ENCODE measurements at regions not wholly inside any gene's neighbourhood (a gene's known extent, or its start where the extent isn't known, plus 50 kb on each side); places are given as distances from the start of the nearest gene placed in this dataset.

DNA sequence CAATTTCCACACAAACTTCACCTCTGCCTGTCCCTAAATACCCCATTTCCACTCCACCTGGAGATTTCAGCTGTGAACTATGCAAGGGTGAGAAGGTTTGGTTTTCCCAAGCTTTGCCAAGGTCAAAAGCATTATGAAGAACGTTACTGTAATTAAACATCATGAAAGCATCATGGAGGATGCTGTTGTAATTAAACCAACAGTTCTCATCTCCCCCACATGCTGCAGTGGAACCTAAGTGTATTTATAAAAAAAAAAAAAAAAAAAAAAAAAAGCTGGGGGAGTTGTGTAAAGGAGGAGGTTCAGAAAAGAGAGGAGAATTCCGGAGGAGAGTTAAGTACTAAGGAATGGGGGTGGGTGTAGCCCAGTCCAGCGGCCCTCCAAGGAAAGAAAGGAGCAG, 474.9 kb upstream of the JARID2 start:
- TF ChIP-seq ZNF8 (CRISPR knock-in tag; IDR thresholded peaks at IDR 0.05): no peak
- TF ChIP-seq, protein P1, sequence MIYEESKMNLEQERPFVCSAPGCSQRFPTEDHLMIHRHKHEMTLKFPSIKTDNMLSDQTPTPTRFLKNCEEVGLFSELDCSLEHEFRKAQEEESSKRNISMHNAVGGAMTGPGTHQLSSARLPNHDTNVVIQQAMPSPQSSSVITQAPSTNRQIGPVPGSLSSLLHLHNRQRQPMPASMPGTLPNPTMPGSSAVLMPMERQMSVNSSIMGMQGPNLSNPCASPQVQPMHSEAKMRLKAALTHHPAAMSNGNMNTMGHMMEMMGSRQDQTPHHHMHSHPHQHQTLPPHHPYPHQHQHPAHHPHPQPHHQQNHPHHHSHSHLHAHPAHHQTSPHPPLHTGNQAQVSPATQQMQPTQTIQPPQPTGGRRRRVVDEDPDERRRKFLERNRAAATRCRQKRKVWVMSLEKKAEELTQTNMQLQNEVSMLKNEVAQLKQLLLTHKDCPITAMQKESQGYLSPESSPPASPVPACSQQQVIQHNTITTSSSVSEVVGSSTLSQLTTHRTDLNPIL (CRISPR knock-in tag; IDR thresholded peaks at IDR 0.05; ENCODE audit: low read depth): no peak
- TF ChIP-seq, protein P2, sequence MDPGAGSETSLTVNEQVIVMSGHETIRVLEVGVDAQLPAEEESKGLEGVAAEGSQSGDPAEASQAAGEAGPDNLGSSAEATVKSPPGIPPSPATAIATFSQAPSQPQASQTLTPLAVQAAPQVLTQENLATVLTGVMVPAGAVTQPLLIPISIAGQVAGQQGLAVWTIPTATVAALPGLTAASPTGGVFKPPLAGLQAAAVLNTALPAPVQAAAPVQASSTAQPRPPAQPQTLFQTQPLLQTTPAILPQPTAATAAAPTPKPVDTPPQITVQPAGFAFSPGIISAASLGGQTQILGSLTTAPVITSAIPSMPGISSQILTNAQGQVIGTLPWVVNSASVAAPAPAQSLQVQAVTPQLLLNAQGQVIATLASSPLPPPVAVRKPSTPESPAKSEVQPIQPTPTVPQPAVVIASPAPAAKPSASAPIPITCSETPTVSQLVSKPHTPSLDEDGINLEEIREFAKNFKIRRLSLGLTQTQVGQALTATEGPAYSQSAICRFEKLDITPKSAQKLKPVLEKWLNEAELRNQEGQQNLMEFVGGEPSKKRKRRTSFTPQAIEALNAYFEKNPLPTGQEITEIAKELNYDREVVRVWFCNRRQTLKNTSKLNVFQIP (CRISPR knock-in tag; IDR thresholded peaks at IDR 0.05; ENCODE audit: borderline replicate concordance, low read depth): no peak
- no peak for TF ChIP-seq ZFP3 (CRISPR knock-in tag; IDR thresholded peaks at IDR 0.05)
- TF ChIP-seq SNAI2 (CRISPR knock-in tag; IDR thresholded peaks at IDR 0.05): no peak
- TF ChIP-seq, protein P3, sequence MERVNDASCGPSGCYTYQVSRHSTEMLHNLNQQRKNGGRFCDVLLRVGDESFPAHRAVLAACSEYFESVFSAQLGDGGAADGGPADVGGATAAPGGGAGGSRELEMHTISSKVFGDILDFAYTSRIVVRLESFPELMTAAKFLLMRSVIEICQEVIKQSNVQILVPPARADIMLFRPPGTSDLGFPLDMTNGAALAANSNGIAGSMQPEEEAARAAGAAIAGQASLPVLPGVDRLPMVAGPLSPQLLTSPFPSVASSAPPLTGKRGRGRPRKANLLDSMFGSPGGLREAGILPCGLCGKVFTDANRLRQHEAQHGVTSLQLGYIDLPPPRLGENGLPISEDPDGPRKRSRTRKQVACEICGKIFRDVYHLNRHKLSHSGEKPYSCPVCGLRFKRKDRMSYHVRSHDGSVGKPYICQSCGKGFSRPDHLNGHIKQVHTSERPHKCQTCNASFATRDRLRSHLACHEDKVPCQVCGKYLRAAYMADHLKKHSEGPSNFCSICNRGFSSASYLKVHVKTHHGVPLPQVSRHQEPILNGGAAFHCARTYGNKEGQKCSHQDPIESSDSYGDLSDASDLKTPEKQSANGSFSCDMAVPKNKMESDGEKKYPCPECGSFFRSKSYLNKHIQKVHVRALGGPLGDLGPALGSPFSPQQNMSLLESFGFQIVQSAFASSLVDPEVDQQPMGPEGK (CRISPR knock-in tag; IDR thresholded peaks at IDR 0.05; ENCODE audit: borderline replicate concordance): no peak
